ENCODE measurements at regions not wholly inside any gene's neighbourhood (a gene's known extent, or its start where the extent isn't known, plus 50 kb on each side); places are given as distances from the start of the nearest gene placed in this dataset.

DNA sequence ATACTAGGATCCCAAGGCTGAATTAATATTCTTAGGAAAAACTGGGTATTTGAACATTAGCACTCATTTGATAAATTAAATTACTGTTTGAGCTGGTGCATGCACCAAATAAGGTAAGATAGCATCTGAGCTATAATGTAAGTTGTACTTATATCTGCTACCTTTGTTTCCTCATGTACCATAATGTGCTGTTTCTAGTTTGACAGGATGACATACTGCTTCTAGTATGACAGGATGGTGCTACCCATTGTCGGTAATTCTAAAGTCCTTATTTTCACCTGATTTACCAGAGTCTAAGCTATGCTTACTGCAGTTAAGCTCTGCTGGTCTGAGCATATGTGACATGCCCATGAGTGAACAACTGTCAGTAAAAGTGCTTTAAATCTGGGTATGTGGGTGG is 1017.5 kb upstream of the IGFBP7 start:
- Histone ChIP-seq H3K4me3 (no peak overlapping the region), H3K9me3 (no peaks in the 10 kb centered on the region), H3K4me1 (ENCODE audit: control insufficient read depth in 1 of 2, low read depth in 2 of 2) (no peaks in the 10 kb centered on the region), H3K27me3 (replicated peaks; ENCODE audit: insufficient read depth) (no peaks in the 10 kb centered on the region), H3K36me3 (no peaks in the 10 kb centered on the region), H3K27ac (no peak overlapping the region)
- no peak for DNase-seq (ENCODE audit: low spot score)
- TF ChIP-seq, protein P1, sequence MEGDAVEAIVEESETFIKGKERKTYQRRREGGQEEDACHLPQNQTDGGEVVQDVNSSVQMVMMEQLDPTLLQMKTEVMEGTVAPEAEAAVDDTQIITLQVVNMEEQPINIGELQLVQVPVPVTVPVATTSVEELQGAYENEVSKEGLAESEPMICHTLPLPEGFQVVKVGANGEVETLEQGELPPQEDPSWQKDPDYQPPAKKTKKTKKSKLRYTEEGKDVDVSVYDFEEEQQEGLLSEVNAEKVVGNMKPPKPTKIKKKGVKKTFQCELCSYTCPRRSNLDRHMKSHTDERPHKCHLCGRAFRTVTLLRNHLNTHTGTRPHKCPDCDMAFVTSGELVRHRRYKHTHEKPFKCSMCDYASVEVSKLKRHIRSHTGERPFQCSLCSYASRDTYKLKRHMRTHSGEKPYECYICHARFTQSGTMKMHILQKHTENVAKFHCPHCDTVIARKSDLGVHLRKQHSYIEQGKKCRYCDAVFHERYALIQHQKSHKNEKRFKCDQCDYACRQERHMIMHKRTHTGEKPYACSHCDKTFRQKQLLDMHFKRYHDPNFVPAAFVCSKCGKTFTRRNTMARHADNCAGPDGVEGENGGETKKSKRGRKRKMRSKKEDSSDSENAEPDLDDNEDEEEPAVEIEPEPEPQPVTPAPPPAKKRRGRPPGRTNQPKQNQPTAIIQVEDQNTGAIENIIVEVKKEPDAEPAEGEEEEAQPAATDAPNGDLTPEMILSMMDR (IDR thresholded peaks at IDR 0.05) = no peak
- ATAC-seq (ENCODE audit: insufficient number of reproducible peaks, low FRiP score, low read depth) = no peak

DNA sequence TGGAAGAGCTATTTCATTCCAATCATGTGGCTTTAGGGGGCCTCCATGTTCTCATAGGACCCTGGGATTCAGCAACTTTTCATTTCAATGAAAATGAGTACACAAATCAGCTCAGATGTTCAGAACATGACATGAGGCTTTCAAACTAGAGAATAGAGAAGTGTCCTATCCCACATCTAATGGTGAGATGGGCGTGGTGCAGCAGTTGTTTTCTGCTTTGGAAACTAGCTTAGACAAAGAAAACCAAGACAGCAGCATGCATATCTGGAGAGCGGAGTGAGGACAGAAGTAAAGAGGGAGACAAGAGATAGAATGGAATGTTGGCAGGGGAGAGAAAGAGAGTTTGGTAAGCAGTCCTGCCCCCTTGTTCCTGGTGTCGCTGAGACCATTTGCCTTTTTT is 1009.1 kb upstream of the IGFBP7 start:
- TF ChIP-seq, protein P1 (IDR thresholded peaks at IDR 0.05) = no peak
- no peaks in the 10 kb centered on the region for H3K27me3 ChIP-seq (replicated peaks; ENCODE audit: insufficient read depth)
- ATAC-seq (ENCODE audit: insufficient number of reproducible peaks, low FRiP score, low read depth) (no peak), DNase-seq (ENCODE audit: low spot score) (no peak)
- H3K4me1 ChIP-seq (ENCODE audit: control insufficient read depth in 1 of 2, low read depth in 2 of 2) = no peaks in the 10 kb centered on the region
- H3K9me3 ChIP-seq = no peaks in the 10 kb centered on the region
- no peak overlapping the region for H3K27ac ChIP-seq
- H3K36me3 ChIP-seq = no peaks in the 10 kb centered on the region
- no peak overlapping the region for H3K4me3 ChIP-seq

DNA sequence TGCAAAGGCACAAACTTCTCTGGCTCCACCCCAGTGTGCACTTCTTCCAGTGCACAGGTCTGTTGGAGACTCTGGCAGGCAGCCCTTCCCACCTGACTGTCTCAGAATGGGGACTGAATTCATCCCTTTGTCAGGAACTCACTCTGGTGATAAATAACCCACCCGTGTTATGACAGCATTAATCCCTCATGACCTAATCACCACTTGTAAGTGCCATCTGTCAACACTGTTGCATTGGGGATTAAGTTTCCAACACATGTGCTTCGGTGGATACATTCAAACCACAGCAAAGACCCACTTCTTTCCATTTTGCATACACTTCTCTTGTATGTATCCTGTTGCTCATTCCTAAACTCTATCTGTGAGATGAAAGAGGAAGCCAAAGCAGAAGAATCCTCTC is 1002.9 kb upstream of the IGFBP7 start:
- TF ChIP-seq, protein P1 (IDR thresholded peaks at IDR 0.05) = no peak
- Histone ChIP-seq H3K36me3 (no peaks in the 10 kb centered on the region), H3K27ac (no peak overlapping the region), H3K4me3 (no peak overlapping the region), H3K9me3 (no peaks in the 10 kb centered on the region), H3K4me1 (ENCODE audit: control insufficient read depth in 1 of 2, low read depth in 2 of 2) (no peaks in the 10 kb centered on the region), H3K27me3 (replicated peaks; ENCODE audit: insufficient read depth) (no peaks in the 10 kb centered on the region)
- ATAC-seq (ENCODE audit: insufficient number of reproducible peaks, low FRiP score, low read depth) (no peak), DNase-seq (ENCODE audit: low spot score) (no peak)

DNA sequence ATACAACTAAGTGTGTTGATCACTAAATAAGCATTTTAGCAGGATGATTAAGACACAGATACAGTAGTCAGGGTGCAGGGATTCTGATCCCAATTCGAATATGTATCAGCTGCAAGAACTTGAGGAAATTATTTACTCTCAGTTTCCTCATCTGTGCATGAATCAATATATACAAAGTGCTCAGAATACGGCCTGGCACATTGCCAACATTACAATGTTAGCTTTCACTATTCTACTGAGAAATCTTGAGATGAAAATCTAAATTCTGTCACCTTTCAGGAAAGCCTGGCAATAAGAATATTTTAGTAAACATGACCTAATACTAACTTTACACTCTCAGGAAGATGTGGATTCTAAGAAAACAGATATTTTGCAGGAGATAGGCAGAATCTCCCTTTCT is 1001.6 kb upstream of the IGFBP7 start:
- H3K9me3 ChIP-seq = no peaks in the 10 kb centered on the region
- no peak overlapping the region for H3K27ac ChIP-seq
- TF ChIP-seq, protein P1 (IDR thresholded peaks at IDR 0.05) = no peak
- H3K36me3 ChIP-seq = no peaks in the 10 kb centered on the region
- no peaks in the 10 kb centered on the region for H3K27me3 ChIP-seq (replicated peaks; ENCODE audit: insufficient read depth)
- H3K4me3 ChIP-seq = no peak overlapping the region
- no peaks in the 10 kb centered on the region for H3K4me1 ChIP-seq (ENCODE audit: control insufficient read depth in 1 of 2, low read depth in 2 of 2)
- DNase-seq (ENCODE audit: low spot score) (no peak), ATAC-seq (ENCODE audit: insufficient number of reproducible peaks, low FRiP score, low read depth) (no peak)

DNA sequence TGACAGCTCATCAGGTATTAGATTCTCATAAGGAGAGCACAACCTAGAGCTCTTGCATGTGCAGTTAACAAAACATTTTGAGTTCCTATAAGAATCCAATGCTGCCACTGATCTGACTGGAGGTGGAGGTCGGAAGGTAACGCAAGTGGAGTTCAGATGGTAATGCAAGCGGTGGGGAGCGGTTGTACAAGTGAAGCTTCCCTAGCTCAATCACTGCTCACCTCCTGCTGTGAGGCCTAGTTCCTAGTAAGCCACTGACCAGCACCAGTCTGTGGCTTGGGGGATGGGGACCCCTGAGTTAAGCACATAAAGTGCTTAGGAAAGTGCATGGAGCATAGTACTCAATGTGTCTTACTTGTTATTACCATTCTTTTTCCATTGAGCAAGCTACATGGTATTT is 983.2 kb upstream of the IGFBP7 start:
- TF ChIP-seq, protein P1 (IDR thresholded peaks at IDR 0.05) = no peak
- ATAC-seq (ENCODE audit: insufficient number of reproducible peaks, low FRiP score, low read depth) = no peak
- Histone ChIP-seq H3K27me3 (replicated peaks; ENCODE audit: insufficient read depth) (no peaks in the 10 kb centered on the region), H3K9me3 (no peaks in the 10 kb centered on the region), H3K36me3 (no peaks in the 10 kb centered on the region), H3K4me3 (no peak overlapping the region), H3K4me1 (ENCODE audit: control insufficient read depth in 1 of 2, low read depth in 2 of 2) (peaks cover 0 to 11% of the 10 kb centered on the region in 2 donors), H3K27ac (no peak overlapping the region)
- no peak for DNase-seq (ENCODE audit: low spot score)

Data from thoracic aorta (tissue), 2 donors.